Body of pancreas (tissue), 4 donors: ENCODE measurements at regions not wholly inside any gene's neighbourhood (a gene's known extent, or its start where the extent isn't known, plus 50 kb on each side); places are given as distances from the start of the nearest gene placed in this dataset.
"Not testable (repeated sequence)": the region's sequence is repeated elsewhere in the genome, so short reads cannot be mapped to it uniquely, and the experiment has no call there.

Source experiments
- ATAC-seq: fragments of 150-250 bp; one replicate; pipeline ENCODE4 v1.9.1; 2016
- DNase-seq, 4 donors: peaks; one replicate each; pipeline ENCODE4 v3.0.0-alpha.2; 2019
- H3K27ac ChIP-seq, 4 donors: fragments of 200-600 bp; sonication (generic); 1 replicate in 3 of 4; 2 replicates in 1 of 4; pipeline versions ENCODE4 v1.5.1 to v1.6.1; 2016 to 2019; ENCODE audit warnings: mild to moderate bottlenecking in 1 of 4, mixed read lengths in 1 of 4, moderate library complexity in 1 of 4
- H3K27me3 ChIP-seq, 2 donors: fragments of 200-600 bp; sonication (generic); one replicate each; pipeline ENCODE4 v1.6.0; 2016; ENCODE audit warnings: mild to moderate bottlenecking in 1 of 2
- H3K36me3 ChIP-seq, 2 donors: fragments of 200-600 bp; sonication (generic); replicated peaks in 1 of 2; 2 replicates each; pipeline ENCODE4 v1.5.1; 2016; ENCODE audit warnings: low read depth in 2 of 2; ENCODE audit not compliant: insufficient read depth in 1 of 2
- H3K4me1 ChIP-seq: fragments of 200-600 bp; sonication (generic); one replicate; pipeline ENCODE4 v1.6.0; 2016
- H3K4me3 ChIP-seq, 2 donors: fragments of 200-600 bp; sonication (generic); 1 replicate in 1 of 2; 2 replicates in 1 of 2; pipeline ENCODE4 v1.5.1; 2016 to 2019
- H3K9me3 ChIP-seq, 3 donors: fragments of 200-600 bp; sonication (generic); 1 replicate in 2 of 3; 2 replicates in 1 of 3; pipeline ENCODE4 v1.5.1; 2016
- POLR2A ChIP-seq, 3 donors: fragments of 450-650 bp; IDR thresholded peaks; one replicate each; pipeline ENCODE4 v1.6.1; 2016; ENCODE audit warnings: antibody characterized with exemption in 3 of 3, mild to moderate bottlenecking in 2 of 3
- WGBS, 2 donors: methylation state at CpG; one replicate each; pipeline ENCODE4 v1.1.5; 2017; 5-methylcytosine and 5-hydroxymethylcytosine counted together
- intact Hi-C: fragments of 100-400 bp; cut with DNase I; formaldehyde crosslinking; loops from one replicate; pipeline ENCODE4 v1.15.1; 2023
- TF ChIP-seq, protein P1 (sequence below), 7 experiments: fragments of 450-650 bp in 4 of 7; fragments of 200-600 bp in 3 of 7; sonication (generic) in 3 of 7; IDR thresholded peaks; one replicate each; pipeline ENCODE4 v1.5.1; 2016 to 2019; ENCODE audit warnings: antibody characterized with exemption in 7 of 7

DNA sequence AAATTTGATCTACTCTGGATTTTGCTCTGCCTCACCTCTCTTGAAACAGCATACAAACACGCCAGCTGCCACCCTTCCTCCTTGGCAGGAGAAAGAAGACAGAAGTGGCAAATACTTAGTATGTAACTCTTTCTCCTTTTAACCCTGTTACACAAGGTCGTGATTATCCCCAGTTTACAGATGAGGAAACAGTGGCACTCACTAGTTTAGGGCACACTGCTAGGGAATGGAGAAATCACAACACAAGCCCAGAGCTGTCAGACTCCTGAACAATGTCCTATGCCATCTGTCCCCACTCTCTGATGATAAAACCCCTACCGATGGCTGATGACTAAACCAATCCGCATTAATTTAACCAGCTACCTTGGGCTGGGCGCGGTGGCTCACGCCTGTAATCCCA, 79.7 kb downstream of the FGD2 start:
- no peak overlapping the region for H3K27ac ChIP-seq
- 87% methylated on average over 5 to 7 of the region's 7 CpGs for WGBS, 2 donors
- no peak for ATAC-seq

DNA sequence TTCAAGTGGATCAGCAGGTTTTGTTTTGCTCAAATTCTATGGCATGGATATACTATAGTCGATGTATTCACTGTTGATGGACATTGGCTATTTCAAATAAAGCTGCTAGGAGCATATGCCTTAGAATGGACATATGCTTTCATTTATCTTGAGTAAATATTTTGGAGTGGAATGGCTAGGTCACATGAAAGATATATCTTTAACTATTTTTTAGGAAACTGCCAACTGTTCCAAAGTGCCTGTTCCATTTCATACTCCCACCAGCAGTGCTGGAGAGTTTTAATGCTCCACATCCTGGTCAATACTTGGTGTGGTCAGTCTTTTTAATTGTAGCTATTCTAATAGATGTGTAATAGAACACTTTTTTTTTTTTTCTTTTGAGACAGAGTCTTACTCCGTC, 81.1 kb upstream of the PIM1 start:
- H3K4me1 ChIP-seq = peaks cover 24% of the 10 kb centered on the region
- 60 to 71% methylated on average over 2 of the region's 2 CpGs for WGBS, 2 donors
- no peak for DNase-seq
- H3K27ac ChIP-seq = no peak overlapping the region
- intact Hi-C loops = no loop called here
- TF ChIP-seq POLR2A (IDR thresholded peaks at IDR 0.05) = no peak
- TF ChIP-seq, protein P1, sequence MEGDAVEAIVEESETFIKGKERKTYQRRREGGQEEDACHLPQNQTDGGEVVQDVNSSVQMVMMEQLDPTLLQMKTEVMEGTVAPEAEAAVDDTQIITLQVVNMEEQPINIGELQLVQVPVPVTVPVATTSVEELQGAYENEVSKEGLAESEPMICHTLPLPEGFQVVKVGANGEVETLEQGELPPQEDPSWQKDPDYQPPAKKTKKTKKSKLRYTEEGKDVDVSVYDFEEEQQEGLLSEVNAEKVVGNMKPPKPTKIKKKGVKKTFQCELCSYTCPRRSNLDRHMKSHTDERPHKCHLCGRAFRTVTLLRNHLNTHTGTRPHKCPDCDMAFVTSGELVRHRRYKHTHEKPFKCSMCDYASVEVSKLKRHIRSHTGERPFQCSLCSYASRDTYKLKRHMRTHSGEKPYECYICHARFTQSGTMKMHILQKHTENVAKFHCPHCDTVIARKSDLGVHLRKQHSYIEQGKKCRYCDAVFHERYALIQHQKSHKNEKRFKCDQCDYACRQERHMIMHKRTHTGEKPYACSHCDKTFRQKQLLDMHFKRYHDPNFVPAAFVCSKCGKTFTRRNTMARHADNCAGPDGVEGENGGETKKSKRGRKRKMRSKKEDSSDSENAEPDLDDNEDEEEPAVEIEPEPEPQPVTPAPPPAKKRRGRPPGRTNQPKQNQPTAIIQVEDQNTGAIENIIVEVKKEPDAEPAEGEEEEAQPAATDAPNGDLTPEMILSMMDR (IDR thresholded peaks at IDR 0.05) = no peak
- no peak overlapping the region for H3K4me3 ChIP-seq
- no peaks in the 10 kb centered on the region for H3K27me3 ChIP-seq
- H3K9me3 ChIP-seq = no peaks in the 10 kb centered on the region
- no peak for ATAC-seq
- H3K36me3 ChIP-seq = no peaks in the 10 kb centered on the region

More for the DNA sequence above, 79.7 kb downstream of the FGD2 start:
- H3K27me3 ChIP-seq = no peaks in the 10 kb centered on the region
- peaks cover 19% of the 10 kb centered on the region for H3K4me1 ChIP-seq
- TF ChIP-seq, protein P1 (IDR thresholded peaks at IDR 0.05) = no peak
- TF ChIP-seq POLR2A (IDR thresholded peaks at IDR 0.05) = no peak
- H3K36me3 ChIP-seq = no peaks in the 10 kb centered on the region
- no peak overlapping the region for H3K4me3 ChIP-seq
- DNase-seq = no peak
- H3K9me3 ChIP-seq = no peaks in the 10 kb centered on the region
- intact Hi-C loops = no loop called here

DNA sequence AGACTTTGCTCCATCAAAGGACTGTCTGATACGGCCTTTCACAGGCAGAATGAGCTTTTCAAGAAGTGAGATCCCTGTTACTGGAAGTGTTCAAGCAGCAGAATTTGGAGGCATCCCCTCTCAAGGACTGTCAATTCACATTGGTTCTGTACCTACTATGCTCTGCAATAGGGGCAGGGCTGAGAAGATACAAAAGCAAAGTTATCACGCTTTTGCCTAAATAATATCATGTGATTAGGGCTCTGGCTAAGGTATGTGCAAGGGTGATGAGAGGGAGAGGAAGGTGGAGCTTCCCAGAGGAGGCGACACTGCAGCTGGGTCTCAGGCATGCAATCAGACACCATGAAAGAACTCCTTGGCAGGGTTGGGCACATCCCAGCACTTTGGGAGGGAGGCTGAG, 80.2 kb upstream of the PIM1 start:
- no peaks in the 10 kb centered on the region for H3K27me3 ChIP-seq
- H3K4me3 ChIP-seq = no peak overlapping the region
- H3K9me3 ChIP-seq = no peaks in the 10 kb centered on the region
- DNase-seq = no peak
- intact Hi-C loops = no loop called here
- H3K27ac ChIP-seq = no peak overlapping the region
- no peaks in the 10 kb centered on the region for H3K36me3 ChIP-seq
- ATAC-seq = no peak
- no peak for TF ChIP-seq POLR2A (IDR thresholded peaks at IDR 0.05)
- TF ChIP-seq, protein P1 (IDR thresholded peaks at IDR 0.05) = no peak
- H3K4me1 ChIP-seq = peaks cover 24% of the 10 kb centered on the region
- WGBS, 2 donors = 89 to 98% methylated on average over 3 of the region's 3 CpGs

DNA sequence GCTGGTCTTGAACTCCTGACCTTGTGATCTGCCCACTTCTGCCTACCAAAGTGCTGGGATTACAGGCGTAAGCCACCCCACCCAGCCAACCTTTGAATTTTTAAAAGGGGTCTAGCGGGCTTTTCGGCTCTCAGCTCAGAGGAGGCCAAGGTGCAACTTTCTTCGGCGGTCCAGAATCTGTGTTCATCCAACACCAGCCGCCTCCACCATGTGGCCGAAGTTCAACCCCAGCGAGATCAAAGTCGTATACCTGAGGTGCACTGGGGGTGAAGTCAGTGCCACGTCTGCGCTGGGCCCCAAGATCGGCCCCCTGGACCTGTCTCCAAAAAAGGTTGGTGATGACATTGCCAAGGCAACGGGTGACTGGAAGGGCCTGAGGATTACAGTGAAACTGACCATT, 78.8 kb upstream of the PIM1 start:
- H3K4me3 ChIP-seq, H3K36me3 ChIP-seq, H3K9me3 ChIP-seq, H3K27ac ChIP-seq, intact Hi-C loops, H3K27me3 ChIP-seq, DNase-seq, ATAC-seq: not testable (repeated sequence)
- WGBS, 2 donors = 97% methylated on average over 8 to 13 of the region's 13 CpGs
- peaks cover 24% of the 10 kb centered on the region for H3K4me1 ChIP-seq

DNA sequence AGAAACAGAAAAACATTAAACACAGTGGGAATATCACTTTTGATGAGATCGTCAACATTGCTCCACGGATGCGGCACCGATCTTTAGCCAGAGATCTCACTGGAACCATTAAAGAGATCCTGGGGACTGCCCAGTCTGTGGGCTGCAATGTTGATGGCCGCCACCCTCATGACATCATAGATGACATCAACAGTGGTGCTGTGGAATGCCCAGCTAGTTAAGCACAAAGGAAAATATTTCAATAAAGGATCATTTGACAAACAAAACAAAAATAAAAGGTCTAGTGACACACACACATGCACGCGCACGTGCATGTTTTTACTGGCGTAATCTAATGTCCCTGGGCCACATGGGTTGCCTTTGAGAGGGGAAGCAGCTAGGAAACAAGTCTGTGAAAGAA, 78.4 kb upstream of the PIM1 start:
- H3K4me3 ChIP-seq, H3K36me3 ChIP-seq, H3K27ac ChIP-seq, DNase-seq, H3K9me3 ChIP-seq, intact Hi-C loops, H3K27me3 ChIP-seq, ATAC-seq: not testable (repeated sequence)
- peaks cover 24% of the 10 kb centered on the region for H3K4me1 ChIP-seq
- WGBS, 2 donors = 88 to 95% methylated on average over 9 of the region's 9 CpGs

DNA sequence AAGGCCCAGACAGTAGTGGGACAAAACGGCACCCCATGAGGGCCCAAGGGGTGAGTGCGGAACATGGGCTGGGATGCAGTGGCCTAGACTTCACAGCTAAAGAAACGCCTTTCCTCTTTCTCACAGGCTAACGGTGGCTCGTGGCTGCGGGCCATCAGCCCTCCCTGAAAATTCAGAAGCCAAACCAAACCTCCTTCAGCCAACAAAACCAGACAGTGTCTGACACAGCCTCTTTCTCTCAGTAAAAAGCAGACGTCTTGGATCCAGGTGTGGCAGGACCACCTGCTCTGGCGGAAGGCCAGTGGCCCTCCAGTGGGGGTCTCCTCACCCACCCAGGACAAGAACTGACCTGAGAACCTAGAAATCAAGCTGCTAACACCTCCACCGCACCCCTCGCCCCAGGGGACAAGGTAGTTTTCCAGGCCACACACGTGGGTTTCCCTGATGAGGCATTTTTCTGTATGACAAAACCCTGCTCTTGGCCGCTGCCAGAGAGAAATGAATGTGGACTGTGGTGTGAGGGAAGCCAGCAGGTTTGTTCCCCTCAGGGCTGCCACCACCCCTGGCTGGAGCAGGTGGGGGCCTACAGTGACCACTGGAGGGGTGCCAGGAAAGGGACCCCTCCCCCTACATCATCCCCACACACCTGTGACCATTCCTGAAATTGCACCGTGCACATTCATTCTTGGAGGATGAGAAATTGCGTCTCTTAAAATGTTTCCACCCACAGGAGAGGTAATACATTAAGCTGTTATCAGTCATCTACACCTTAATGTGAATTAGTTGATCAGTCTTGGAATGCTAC, 76.8 kb upstream of the PIM1 start:
- WGBS, 2 donors = 47 to 71% methylated on average over 7 to 14 of the region's 14 CpGs
- peak; percentile 71 for ATAC-seq
- H3K27me3 ChIP-seq = no peaks in the 10 kb centered on the region
- no peaks in the 10 kb centered on the region for H3K36me3 ChIP-seq
- H3K4me3 ChIP-seq = no peak overlapping the region
- TF ChIP-seq, protein P1 (IDR thresholded peaks at IDR 0.05) = no peak
- no peak for TF ChIP-seq POLR2A (IDR thresholded peaks at IDR 0.05)
- intact Hi-C loops = no loop called here
- H3K9me3 ChIP-seq = no peaks in the 10 kb centered on the region
- peaks cover 24% of the 10 kb centered on the region for H3K4me1 ChIP-seq
- peak overlapping the region in 3 of 4 donors; percentile 22 to 60 (median 54) for H3K27ac ChIP-seq
- DNase-seq = peak; percentile 22 to 41 (median 30)
